H1 (cell line): ENCODE measurements at regions not wholly inside any gene's neighbourhood (a gene's known extent, or its start where the extent isn't known, plus 50 kb on each side); places are given as distances from the start of the nearest gene placed in this dataset.

Source experiments
- CEBPB ChIP-seq: IDR thresholded peaks from 2 replicates; pipeline ENCODE4 v1.6.1; 2012; ENCODE audit warnings: low read depth, low read length
- PHF8 ChIP-seq: fragments of 200-600 bp; sonication (generic); conservative IDR thresholded peaks from 2 replicates; pipeline ENCODE4 v1.7.1; 2012; ENCODE audit warnings: low read depth, mild to moderate bottlenecking, inconsistent platforms, low read length, moderate library complexity
- POLR2A ChIP-seq, 2 experiments: IDR thresholded peaks; 1 replicate in 1 of 2; 2 replicates in 1 of 2; pipeline ENCODE4 v1.6.1; 2011; ENCODE audit warnings: low read depth in 2 of 2, low read length in 2 of 2, mild to moderate bottlenecking in 2 of 2; ENCODE audit errors: control extremely low read depth in 1 of 2
- TF ChIP-seq, protein P1 (sequence below): IDR thresholded peaks from 2 replicates; pipeline ENCODE4 v1.6.1; 2012; ENCODE audit warnings: inconsistent platforms

DNA sequence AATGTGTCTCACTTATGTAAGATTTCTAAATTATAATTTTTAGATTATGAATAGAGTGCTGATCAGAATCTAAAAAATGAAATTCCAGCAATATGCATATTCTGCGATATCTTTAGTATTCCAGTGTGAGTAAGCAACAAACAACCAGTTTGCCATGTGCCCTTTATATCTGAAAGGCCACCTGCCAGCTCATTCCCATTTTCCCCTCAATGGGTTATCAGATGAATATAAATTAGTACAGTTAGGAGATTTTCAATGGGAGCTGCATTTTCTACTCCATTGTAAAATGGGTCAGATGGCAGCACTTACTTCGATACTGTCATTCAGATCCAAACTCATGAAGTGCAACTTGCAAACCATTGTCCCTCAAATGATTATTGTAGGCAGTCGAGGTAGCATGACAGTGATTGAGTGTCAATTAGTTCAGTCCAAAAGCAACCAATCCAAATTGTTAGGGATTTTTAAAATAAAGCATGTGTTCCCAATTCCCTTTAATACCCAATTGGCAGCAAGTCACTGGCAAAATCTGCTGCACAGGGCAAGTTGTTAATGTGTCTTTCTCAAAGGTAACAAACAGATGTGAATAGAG, 680.3 kb downstream of the LRRIQ3 start (continued):
- TF ChIP-seq, protein P1, sequence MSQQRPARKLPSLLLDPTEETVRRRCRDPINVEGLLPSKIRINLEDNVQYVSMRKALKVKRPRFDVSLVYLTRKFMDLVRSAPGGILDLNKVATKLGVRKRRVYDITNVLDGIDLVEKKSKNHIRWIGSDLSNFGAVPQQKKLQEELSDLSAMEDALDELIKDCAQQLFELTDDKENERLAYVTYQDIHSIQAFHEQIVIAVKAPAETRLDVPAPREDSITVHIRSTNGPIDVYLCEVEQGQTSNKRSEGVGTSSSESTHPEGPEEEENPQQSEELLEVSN: no peak
- TF ChIP-seq CEBPB (no peak), POLR2A (IDR thresholded peaks at IDR 0.05; ENCODE audit: control extremely low read depth in 1 of 2, low read depth in 2 of 2, low read length in 2 of 2) (no peak), PHF8 (no peak)
